Endodermal cell (in vitro differentiated cells): ENCODE measurements at regions not wholly inside any gene's neighbourhood (a gene's known extent, or its start where the extent isn't known, plus 50 kb on each side); places are given as distances from the start of the nearest gene placed in this dataset.

ENCODE experiments used
- DNase-seq: peaks from one replicate; pipeline ENCODE4 v3.0.0-alpha.2; 2017
- H3K27ac ChIP-seq: 2 replicates; pipeline ENCODE4 v1.5.1; 2013; ENCODE audit warnings: mild to moderate bottlenecking, low read depth, low read length, moderate library complexity
- H3K27me3 ChIP-seq: 2 replicates; pipeline ENCODE4 v1.6.1; 2013; ENCODE audit warnings: mild to moderate bottlenecking, low read length, moderate library complexity; ENCODE audit not compliant: insufficient read depth, control insufficient read depth, poor library complexity, severe bottlenecking
- H3K36me3 ChIP-seq: 2 replicates; pipeline ENCODE4 v1.7.0; 2013; ENCODE audit warnings: mild to moderate bottlenecking, low read length, moderate library complexity; ENCODE audit not compliant: control insufficient read depth, insufficient read depth
- H3K4me1 ChIP-seq: one replicate; pipeline ENCODE4 v1.7.0; 2013; ENCODE audit warnings: low read length; ENCODE audit not compliant: control insufficient read depth, insufficient read depth
- H3K4me3 ChIP-seq: 2 replicates; pipeline ENCODE4 v1.5.1; 2013; ENCODE audit warnings: mild to moderate bottlenecking, low read length, moderate library complexity
- H3K9ac ChIP-seq: 2 replicates; pipeline ENCODE4 v1.6.1; 2013; ENCODE audit warnings: mild to moderate bottlenecking, low read length, moderate library complexity; ENCODE audit not compliant: poor library complexity, severe bottlenecking; ENCODE audit errors: extremely low read depth
- H3K9me3 ChIP-seq: 2 replicates; pipeline ENCODE4 v1.6.1; 2013; ENCODE audit warnings: mild to moderate bottlenecking, low read length, moderate library complexity; ENCODE audit not compliant: control insufficient read depth
- H3K27ac Mint-ChIP-seq: 2 replicates; pipeline ENCODE4 v1.8.0; 2020; ENCODE audit warnings: mixed read lengths
- H3K27me3 Mint-ChIP-seq: 2 replicates; pipeline ENCODE4 v1.8.0; 2021; ENCODE audit warnings: mild to moderate bottlenecking, mixed read lengths; ENCODE audit not compliant: insufficient read depth
- H3K36me3 Mint-ChIP-seq: 2 replicates; pipeline ENCODE4 v1.8.0; 2020; ENCODE audit warnings: low read depth, mixed read lengths
- H3K4me1 Mint-ChIP-seq: 2 replicates; pipeline ENCODE4 v1.8.0; 2020; ENCODE audit warnings: mixed read lengths
- H3K4me3 Mint-ChIP-seq: 2 replicates; pipeline ENCODE4 v1.8.0; 2020; ENCODE audit warnings: mild to moderate bottlenecking, moderate library complexity, mixed read lengths
- H3K9me3 Mint-ChIP-seq: 2 replicates; pipeline ENCODE4 v1.8.0; 2020; ENCODE audit warnings: mild to moderate bottlenecking, mixed read lengths
- WGBS, 2 experiments: methylation state at CpG; one replicate each; pipeline versions ENCODE4 v1.1.5 to v1.1.7; 2013; ENCODE audit warnings: missing lambda C conversion rate in 2 of 2, mixed read lengths in 1 of 2; ENCODE audit not compliant: insufficient coverage in 1 of 2, insufficient read length in 1 of 2; 5-methylcytosine and 5-hydroxymethylcytosine counted together
- TF ChIP-seq, protein P1 (sequence below): fragments of 200-600 bp; sonication (generic); conservative IDR thresholded peaks from 2 replicates; pipeline ENCODE4 v1.5.0; 2021; ENCODE audit warnings: antibody characterized with exemption, mild to moderate bottlenecking

DNA sequence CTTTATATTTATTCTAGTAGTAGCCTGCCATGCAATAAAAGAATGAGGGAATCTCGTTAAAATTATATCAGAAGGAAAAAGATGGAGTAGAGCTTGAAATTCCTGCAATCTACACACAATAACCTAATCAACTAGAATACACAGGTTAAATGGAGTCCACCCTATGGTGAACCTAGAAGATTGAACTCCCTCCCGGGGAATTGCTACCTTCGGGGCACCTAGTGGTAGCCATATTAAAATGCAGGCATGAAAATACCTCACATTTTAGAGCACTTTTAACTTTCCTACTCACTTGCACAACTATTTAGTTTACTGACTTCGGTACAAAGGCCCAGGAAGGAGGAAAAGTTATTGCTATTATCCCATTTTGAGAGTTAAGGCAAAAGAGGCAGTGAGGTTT lies 174.5 kb downstream of the SS18 start:
- TF ChIP-seq, protein P1, sequence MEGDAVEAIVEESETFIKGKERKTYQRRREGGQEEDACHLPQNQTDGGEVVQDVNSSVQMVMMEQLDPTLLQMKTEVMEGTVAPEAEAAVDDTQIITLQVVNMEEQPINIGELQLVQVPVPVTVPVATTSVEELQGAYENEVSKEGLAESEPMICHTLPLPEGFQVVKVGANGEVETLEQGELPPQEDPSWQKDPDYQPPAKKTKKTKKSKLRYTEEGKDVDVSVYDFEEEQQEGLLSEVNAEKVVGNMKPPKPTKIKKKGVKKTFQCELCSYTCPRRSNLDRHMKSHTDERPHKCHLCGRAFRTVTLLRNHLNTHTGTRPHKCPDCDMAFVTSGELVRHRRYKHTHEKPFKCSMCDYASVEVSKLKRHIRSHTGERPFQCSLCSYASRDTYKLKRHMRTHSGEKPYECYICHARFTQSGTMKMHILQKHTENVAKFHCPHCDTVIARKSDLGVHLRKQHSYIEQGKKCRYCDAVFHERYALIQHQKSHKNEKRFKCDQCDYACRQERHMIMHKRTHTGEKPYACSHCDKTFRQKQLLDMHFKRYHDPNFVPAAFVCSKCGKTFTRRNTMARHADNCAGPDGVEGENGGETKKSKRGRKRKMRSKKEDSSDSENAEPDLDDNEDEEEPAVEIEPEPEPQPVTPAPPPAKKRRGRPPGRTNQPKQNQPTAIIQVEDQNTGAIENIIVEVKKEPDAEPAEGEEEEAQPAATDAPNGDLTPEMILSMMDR, result peak; percentile 73
- Mint-ChIP-seq H3K27ac (no peak overlapping the region), H3K9me3 (no peaks in the 10 kb centered on the region), H3K27me3 (peaks cover 2% of the 10 kb centered on the region), H3K4me1 (no peaks in the 10 kb centered on the region), H3K4me3 (no peak overlapping the region), H3K36me3 (no peaks in the 10 kb centered on the region)
- H3K4me1 ChIP-seq, result no peaks in the 10 kb centered on the region
- H3K36me3 ChIP-seq, result no peaks in the 10 kb centered on the region
- no peak overlapping the region for H3K27ac ChIP-seq
- H3K4me3 ChIP-seq, result no peak overlapping the region
- DNase-seq, result no peak
- no peaks in the 10 kb centered on the region for H3K9me3 ChIP-seq
- no peaks in the 10 kb centered on the region for H3K27me3 ChIP-seq
- no peak overlapping the region for H3K9ac ChIP-seq
- 85% methylated on average over 3 of the region's 4 CpGs; no CpG with 5 or more reads in 1 of the 2 experiments for WGBS, 2 experiments

DNA sequence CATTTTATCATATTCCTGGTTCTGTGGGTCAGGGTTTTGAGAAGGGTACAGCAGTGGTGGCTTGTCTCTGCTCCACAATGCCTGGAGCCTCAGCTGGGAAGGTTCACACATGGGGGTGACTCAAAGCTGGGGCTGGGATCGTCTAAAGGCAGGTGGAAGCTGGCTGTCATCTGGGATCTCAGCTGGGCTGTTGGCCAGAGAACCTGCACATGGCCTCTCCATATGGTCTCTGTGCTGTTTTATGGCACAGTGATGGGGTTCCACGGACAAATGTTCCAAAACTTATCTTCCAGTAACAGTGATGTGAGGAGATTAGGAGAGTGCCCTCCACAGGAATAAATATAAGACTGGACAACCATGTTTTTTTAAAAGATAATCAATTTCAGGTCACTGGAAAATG lies 191.4 kb downstream of the SS18 start:
- no peaks in the 10 kb centered on the region for H3K36me3 Mint-ChIP-seq
- Histone ChIP-seq H3K9ac (no peak overlapping the region), H3K27ac (no peak overlapping the region), H3K4me3 (no peak overlapping the region), H3K27me3 (no peaks in the 10 kb centered on the region), H3K4me1 (no peaks in the 10 kb centered on the region), H3K36me3 (no peaks in the 10 kb centered on the region), H3K9me3 (peaks cover 8% of the 10 kb centered on the region)
- no peak for DNase-seq
- H3K27me3 Mint-ChIP-seq, result no peaks in the 10 kb centered on the region
- H3K4me3 Mint-ChIP-seq, result no peak overlapping the region
- TF ChIP-seq, protein P1, result no peak
- no peak overlapping the region for H3K27ac Mint-ChIP-seq
- H3K4me1 Mint-ChIP-seq, result no peaks in the 10 kb centered on the region
- peaks cover 8% of the 10 kb centered on the region for H3K9me3 Mint-ChIP-seq
- 89% methylated on average over 2 of the region's 2 CpGs; no CpG with 5 or more reads in 1 of the 2 experiments for WGBS, 2 experiments

DNA sequence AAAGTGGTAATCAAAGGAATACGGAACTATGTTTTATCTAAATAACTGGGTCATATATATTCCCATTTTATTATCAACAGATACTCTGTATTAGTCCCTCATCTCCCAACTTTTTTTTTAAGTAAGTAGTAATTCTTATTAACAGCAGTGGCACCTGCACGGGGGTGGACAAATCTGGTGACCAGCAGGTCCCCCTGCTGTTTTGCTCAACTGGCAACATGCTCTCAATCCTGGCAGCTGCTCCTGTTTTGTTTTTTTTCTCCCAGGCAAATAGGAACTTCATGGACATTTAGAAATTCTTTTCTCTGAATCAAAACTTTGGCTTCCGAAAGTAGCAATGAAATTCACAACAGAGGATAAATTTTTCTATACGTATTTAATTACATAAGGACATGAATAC lies 193.5 kb downstream of the SS18 start:
- Mint-ChIP-seq H3K4me1 (no peaks in the 10 kb centered on the region), H3K9me3 (peaks cover 7% of the 10 kb centered on the region), H3K36me3 (no peaks in the 10 kb centered on the region), H3K27ac (no peak overlapping the region), H3K4me3 (no peak overlapping the region), H3K27me3 (no peaks in the 10 kb centered on the region)
- Histone ChIP-seq H3K9me3 (peaks cover 8% of the 10 kb centered on the region), H3K4me3 (no peak overlapping the region), H3K27me3 (no peaks in the 10 kb centered on the region), H3K36me3 (no peaks in the 10 kb centered on the region), H3K4me1 (no peaks in the 10 kb centered on the region), H3K9ac (no peak overlapping the region), H3K27ac (no peak overlapping the region)
- DNase-seq, result no peak
- 87 to 95% methylated on average over 3 to 4 of the region's 4 CpGs for WGBS, 2 experiments
- TF ChIP-seq, protein P1, result no peak
